Right lobe of liver (tissue), 6 donors: ENCODE measurements at regions not wholly inside any gene's neighbourhood (a gene's known extent, or its start where the extent isn't known, plus 50 kb on each side); places are given as distances from the start of the nearest gene placed in this dataset.
A peak's percentile ranks its signal among the peaks of the same experiment; 100 is the strongest.

Experiments
- ATAC-seq, 4 donors: fragments of 200-7000 bp; cut with Tn5 transposase; one replicate each; pipeline ENCODE4 v1.9.1; 2020; ENCODE audit warnings: mild to moderate bottlenecking in 4 of 4, moderate library complexity in 4 of 4
- DNase-seq, 3 donors: peaks; one replicate each; pipeline ENCODE4 v3.0.0-alpha.2; 2020
- H3K27ac ChIP-seq, 3 donors: fragments of 200-600 bp; one replicate each; pipeline ENCODE4 v1.8.0; 2022
- H3K27me3 ChIP-seq, 2 donors: fragments of 200-600 bp; one replicate each; pipeline ENCODE4 v1.8.0; 2022
- H3K36me3 ChIP-seq, 4 donors: fragments of 200-600 bp; sonication (generic) in 1 of 4; one replicate each; pipeline versions ENCODE4 v1.5.1 to v1.8.0; 2017 to 2022; ENCODE audit warnings: control low read depth in 1 of 4
- H3K4me1 ChIP-seq, 4 donors: fragments of 200-600 bp; sonication (generic) in 1 of 4; one replicate each; pipeline versions ENCODE4 v1.5.1 to v1.8.0; 2017 to 2022; ENCODE audit warnings: control low read depth in 1 of 4
- H3K4me3 ChIP-seq, 3 donors: fragments of 200-600 bp; one replicate each; pipeline ENCODE4 v1.8.0; 2022
- H3K9me3 ChIP-seq, 4 donors: fragments of 200-600 bp; sonication (generic) in 1 of 4; one replicate each; pipeline versions ENCODE4 v1.5.1 to v1.8.0; 2017 to 2022; ENCODE audit warnings: control low read depth in 1 of 4
- CTCF ChIP-seq, 4 donors: fragments of 200-600 bp in 3 of 4; fragments of 450-650 bp in 1 of 4; IDR thresholded peaks; one replicate each; pipeline versions ENCODE4 v1.5.1 to v1.8.0; 2016 to 2022; ENCODE audit warnings: antibody characterized with exemption in 4 of 4, mild to moderate bottlenecking in 2 of 4
- POLR2A ChIP-seq: fragments of 450-650 bp; IDR thresholded peaks from one replicate; pipeline ENCODE4 v1.6.1; 2017; ENCODE audit warnings: antibody characterized with exemption, mild to moderate bottlenecking
- WGBS: methylation state at CpG from one replicate; pipeline ENCODE4 v1.1.6; 2018; ENCODE audit warnings: low coverage, low lambda C conversion rate; ENCODE audit not compliant: insufficient coverage; ENCODE audit errors: missing lambda C conversion rate; 5-methylcytosine and 5-hydroxymethylcytosine counted together
- intact Hi-C, 2 donors: fragments of 100-400 bp; cut with DNase I; formaldehyde crosslinking; loops; one replicate each; pipeline versions ENCODE4 v1.11.2 to v1.14.1; 2022
- donor health status: DM: no; HTN: yes; CAD: no.
- donor health status: DM: no; HTN: no; CAD: no.
- donor health status: DM: no; HTN: no; CAD: no.
- donor health status: DM: no; HTN: yes; CAD: no.
- donor health status: DM: no; HTN: yes; CAD: no.

DNA sequence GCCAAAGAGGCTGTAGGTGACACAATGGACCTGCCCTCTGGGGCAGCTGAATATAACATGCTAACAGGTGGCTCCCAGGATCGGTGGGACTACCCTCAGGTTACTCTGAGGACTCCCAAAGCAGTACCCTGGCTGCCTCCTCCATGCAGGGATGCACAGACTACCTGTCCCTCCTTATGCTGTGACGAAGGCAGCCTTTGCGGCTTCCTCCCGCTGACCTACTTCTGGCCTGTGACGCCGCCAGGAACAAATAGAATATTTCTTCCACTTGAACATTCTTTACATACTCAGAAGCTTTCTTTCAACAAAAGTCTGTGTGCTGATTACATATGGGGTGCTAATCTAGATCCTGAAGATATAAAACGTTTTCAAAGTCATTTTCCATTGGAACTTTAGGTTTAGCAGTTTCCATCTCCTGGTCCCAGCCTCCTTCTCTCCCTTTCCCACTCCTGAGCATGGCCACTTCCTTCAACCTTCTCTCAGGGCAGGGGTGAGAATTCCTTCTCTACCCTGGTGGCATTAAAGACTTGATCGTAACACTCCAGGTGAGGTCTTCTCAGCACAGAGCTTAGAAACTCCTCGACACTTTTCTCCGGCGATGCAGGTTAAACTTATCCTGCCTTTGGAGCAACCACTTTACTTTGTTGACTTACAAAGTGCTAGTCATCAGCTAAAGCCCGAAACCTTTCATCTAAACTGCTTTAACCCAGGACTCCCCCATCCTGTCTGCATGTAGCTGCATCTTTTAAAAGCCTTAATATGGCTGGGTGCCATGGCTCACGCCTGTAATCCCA is 58.9 kb upstream of the STK17B start:
- intact Hi-C loops, result no loop called here
- Histone ChIP-seq H3K27ac (no peak overlapping the region), H3K36me3 (no peaks in the 10 kb centered on the region), H3K9me3 (no peaks in the 10 kb centered on the region), H3K27me3 (no peaks in the 10 kb centered on the region), H3K4me3 (no peak overlapping the region), H3K4me1 (no peaks in the 10 kb centered on the region)
- WGBS, result 73% methylated on average over 9 of the region's 13 CpGs
- TF ChIP-seq CTCF (IDR thresholded peaks at IDR 0.05) (no peak), POLR2A (no peak)
- ATAC-seq (peak in 1 of 4 donors; percentile 48), DNase-seq (no peak)

GRCh38 chr2:196233021-196233804 is 61.8 kb upstream of the STK17B start:
- no peaks in the 10 kb centered on the region for H3K4me1 ChIP-seq

DNA sequence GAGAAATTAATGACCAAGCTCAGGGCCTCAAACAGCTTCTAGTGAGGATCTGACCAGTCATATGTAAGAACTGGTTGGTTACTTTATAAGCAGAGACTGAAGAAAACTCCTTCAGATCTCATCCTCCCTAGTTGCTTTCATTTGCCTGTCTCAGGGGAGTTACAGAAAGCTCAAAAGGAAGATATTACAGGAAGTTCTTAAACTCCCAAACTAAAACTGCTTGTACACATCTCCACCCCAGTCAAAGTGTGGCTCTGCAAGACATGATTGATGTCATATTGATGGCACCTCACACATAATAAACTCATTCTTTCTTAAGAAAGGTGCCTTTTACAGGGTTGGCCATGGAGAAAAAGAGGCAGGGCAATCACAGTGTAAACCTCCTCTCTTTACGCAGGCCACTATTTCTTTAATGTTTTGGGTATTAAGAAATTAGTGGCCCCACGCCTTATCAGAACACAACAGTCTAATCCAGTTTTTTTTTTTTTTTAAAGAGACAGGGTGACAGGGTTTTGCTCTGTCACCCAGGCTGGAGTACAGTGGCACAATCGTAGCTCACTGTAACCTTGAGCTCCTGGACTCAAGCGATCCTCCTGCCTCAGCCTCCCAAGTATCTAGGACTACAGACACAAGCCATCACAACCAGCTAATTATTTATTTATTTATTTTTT is 62.6 kb upstream of the STK17B start:
- H3K27me3 ChIP-seq, result no peaks in the 10 kb centered on the region
- no peak overlapping the region for H3K4me3 ChIP-seq
- no peaks in the 10 kb centered on the region for H3K4me1 ChIP-seq
- TF ChIP-seq CTCF (IDR thresholded peaks at IDR 0.05) (no peak), POLR2A (no peak)
- H3K27ac ChIP-seq, result no peak overlapping the region
- no peak for DNase-seq
- no peaks in the 10 kb centered on the region for H3K36me3 ChIP-seq
- H3K9me3 ChIP-seq, result no peaks in the 10 kb centered on the region
- intact Hi-C loops, result no loop called here
- 81% methylated on average over 4 of the region's 4 CpGs for WGBS
- ATAC-seq, result peak in 1 of 4 donors; percentile 35

More at GRCh38 chr2:196233021-196233804, 61.8 kb upstream of the STK17B start:
- no peaks in the 10 kb centered on the region for H3K27me3 ChIP-seq
- ATAC-seq (peak in 2 of 4 donors; percentile 22 to 55), DNase-seq (no peak)
- TF ChIP-seq POLR2A, result no peak
- TF ChIP-seq CTCF (IDR thresholded peaks at IDR 0.05), result no peak
- H3K9me3 ChIP-seq, result no peaks in the 10 kb centered on the region
- no peaks in the 10 kb centered on the region for H3K36me3 ChIP-seq
- H3K4me3 ChIP-seq, result no peak overlapping the region
- intact Hi-C loops, result no loop called here
- H3K27ac ChIP-seq, result no peak overlapping the region
- WGBS, result 53% methylated on average over 5 of the region's 5 CpGs

DNA sequence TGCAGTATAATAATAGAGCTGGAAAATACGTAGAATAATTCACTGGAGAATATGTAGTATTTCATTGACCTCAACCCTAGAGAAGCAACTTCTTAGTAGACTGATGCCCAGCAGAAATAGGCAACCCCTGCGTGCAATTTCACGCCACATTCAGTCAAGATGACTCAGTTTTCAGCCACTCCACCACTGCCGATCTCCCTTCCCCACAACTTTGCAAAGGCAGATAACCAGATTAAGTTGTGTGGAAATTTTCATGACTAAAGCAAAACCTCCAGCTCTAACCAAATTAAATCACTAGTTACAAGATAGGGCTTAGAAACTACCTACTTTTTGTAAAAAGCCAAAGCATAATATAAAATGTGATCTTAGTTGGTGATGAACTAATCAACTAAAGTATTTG is 63.3 kb upstream of the STK17B start:
- H3K27me3 ChIP-seq, result no peaks in the 10 kb centered on the region
- H3K36me3 ChIP-seq, result no peaks in the 10 kb centered on the region
- no peaks in the 10 kb centered on the region for H3K9me3 ChIP-seq
- DNase-seq, result no peak
- no peak for ATAC-seq
- H3K4me3 ChIP-seq, result no peak overlapping the region
- H3K27ac ChIP-seq, result no peak overlapping the region
- TF ChIP-seq POLR2A (no peak), CTCF (IDR thresholded peaks at IDR 0.05) (no peak)
- 79% methylated on average over 4 of the region's 4 CpGs for WGBS
- no peaks in the 10 kb centered on the region for H3K4me1 ChIP-seq
- intact Hi-C loops, result no loop called here
